DND-41 (cell line): ENCODE measurements at regions not wholly inside any gene's neighbourhood (a gene's known extent, or its start where the extent isn't known, plus 50 kb on each side); places are given as distances from the start of the nearest gene placed in this dataset.

Experiments used
- EZH2 ChIP-seq: IDR thresholded peaks from 3 replicates; pipeline ENCODE4 v1.6.1; 2012; ENCODE audit warnings: borderline replicate concordance, low read depth, mild to moderate bottlenecking, moderate library complexity, low read length, inconsistent platforms; ENCODE audit not compliant: severe bottlenecking
- TF ChIP-seq, protein P1 (sequence below): IDR thresholded peaks from 2 replicates; pipeline ENCODE4 v1.5.1; 2012; ENCODE audit warnings: borderline replicate concordance, low read length, moderate library complexity, mild to moderate bottlenecking; ENCODE audit not compliant: poor library complexity, severe bottlenecking; ENCODE audit errors: extremely low read depth

GRCh38 chr7:136496551-136496950 lies 371.9 kb upstream of the CHRM2 start:
- TF ChIP-seq, protein P1, sequence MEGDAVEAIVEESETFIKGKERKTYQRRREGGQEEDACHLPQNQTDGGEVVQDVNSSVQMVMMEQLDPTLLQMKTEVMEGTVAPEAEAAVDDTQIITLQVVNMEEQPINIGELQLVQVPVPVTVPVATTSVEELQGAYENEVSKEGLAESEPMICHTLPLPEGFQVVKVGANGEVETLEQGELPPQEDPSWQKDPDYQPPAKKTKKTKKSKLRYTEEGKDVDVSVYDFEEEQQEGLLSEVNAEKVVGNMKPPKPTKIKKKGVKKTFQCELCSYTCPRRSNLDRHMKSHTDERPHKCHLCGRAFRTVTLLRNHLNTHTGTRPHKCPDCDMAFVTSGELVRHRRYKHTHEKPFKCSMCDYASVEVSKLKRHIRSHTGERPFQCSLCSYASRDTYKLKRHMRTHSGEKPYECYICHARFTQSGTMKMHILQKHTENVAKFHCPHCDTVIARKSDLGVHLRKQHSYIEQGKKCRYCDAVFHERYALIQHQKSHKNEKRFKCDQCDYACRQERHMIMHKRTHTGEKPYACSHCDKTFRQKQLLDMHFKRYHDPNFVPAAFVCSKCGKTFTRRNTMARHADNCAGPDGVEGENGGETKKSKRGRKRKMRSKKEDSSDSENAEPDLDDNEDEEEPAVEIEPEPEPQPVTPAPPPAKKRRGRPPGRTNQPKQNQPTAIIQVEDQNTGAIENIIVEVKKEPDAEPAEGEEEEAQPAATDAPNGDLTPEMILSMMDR, result no peak
- TF ChIP-seq EZH2, result no peak
